K562 (cell line): ENCODE measurements at regions not wholly inside any gene's neighbourhood (a gene's known extent, or its start where the extent isn't known, plus 50 kb on each side); places are given as distances from the start of the nearest gene placed in this dataset.

Source experiments
- ATAC-seq: fragments of 200-7000 bp; cut with Tn5 transposase; 3 replicates; pipeline ENCODE4 v1.9.1; 2020; ENCODE audit warnings: moderate library complexity
- BruUV-seq: library from RNA; stranded (reverse); fragments of 400-500 nt; replicated peaks from 2 replicates; lab custom pipeline; 2021; lab: Mats Ljungman, UMichigan
- CTCF ChIA-PET: fragments of 300-600 bp; formaldehyde crosslinking; extraction: SDS; loops from one replicate; lab custom pipeline; 2021; ENCODE audit warnings: low intra/inter-chr PET ratio; lab: Yijun Ruan, JAX
- POLR2A ChIA-PET: fragments of 300-600, 350-650 bp; sonication (Branson Sonifier 250); formaldehyde crosslinking; extraction: SDS; loops from one replicate; lab custom pipeline; 2021; ENCODE audit warnings: antibody characterized with exemption, inconsistent platforms; lab: Yijun Ruan, JAX
- DNase-seq, 4 experiments: peaks; one replicate each; pipeline versions ENCODE4 v3.0.0 to v3.0.0-alpha.2; 2011 to 2018; ENCODE audit warnings: low spot score in 3 of 4, mixed read lengths in 3 of 4; ENCODE audit errors: extremely low read depth in 1 of 4
- FAIRE-seq: peaks from 2 replicates; lab custom pipeline; 2011; peaks lifted over from hg19 to GRCh38; lab: Jason Lieb, UNC
- H2AFZ ChIP-seq: 2 replicates; pipeline ENCODE4 v1.6.0; 2011; ENCODE audit warnings: low read depth, low read length, control low read depth, inconsistent platforms
- H3K27ac ChIP-seq: fragments of 200-600 bp; 3 replicates; pipeline ENCODE4 v1.8.0; 2011; ENCODE audit warnings: low read depth, mild to moderate bottlenecking, control low read depth, inconsistent platforms, low read length, moderate library complexity, mixed read lengths; ENCODE audit errors: extremely low read depth
- H3K27me3 ChIP-seq, 2 experiments: fragments of 300-600 bp in 1 of 2; 2 replicates in 1 of 2; 3 replicates in 1 of 2; pipeline versions ENCODE4 v1.6.0 to v1.8.0; 2011; ENCODE audit warnings: inconsistent platforms in 2 of 2, low read length in 2 of 2, mild to moderate bottlenecking in 1 of 2, mixed read lengths in 1 of 2, moderate library complexity in 1 of 2; ENCODE audit not compliant: control insufficient read depth in 2 of 2, insufficient read depth in 2 of 2
- H3K36me3 ChIP-seq: fragments of 300-600 bp; 3 replicates; pipeline ENCODE4 v1.8.0; 2011; ENCODE audit warnings: mild to moderate bottlenecking, low read length, inconsistent platforms; ENCODE audit not compliant: control insufficient read depth, insufficient read depth
- H3K4me1 ChIP-seq, 2 experiments: fragments of 200-600 bp in 1 of 2; replicated peaks in 1 of 2; 2 replicates in 1 of 2; 3 replicates in 1 of 2; pipeline versions ENCODE4 v1.5.1 to v1.8.0; 2011; ENCODE audit warnings: inconsistent platforms in 2 of 2, low read length in 2 of 2, mild to moderate bottlenecking in 1 of 2, mixed read lengths in 1 of 2, moderate library complexity in 1 of 2; ENCODE audit not compliant: control insufficient read depth in 2 of 2, insufficient read depth in 2 of 2
- H3K4me2 ChIP-seq: 2 replicates; pipeline ENCODE4 v1.6.1; 2011; ENCODE audit warnings: low read length, control low read depth, inconsistent platforms, mixed read lengths; ENCODE audit not compliant: insufficient read depth
- H3K4me3 ChIP-seq: fragments of 200-600 bp; sonication (generic), shearing (Covaris generic); 2 replicates; pipeline ENCODE4 v1.5.1; 2016; ENCODE audit warnings: control low read depth, inconsistent platforms
- H3K79me2 ChIP-seq: fragments of 200-600 bp; 3 replicates; pipeline ENCODE4 v1.8.0; 2011; ENCODE audit warnings: low read length, inconsistent platforms; ENCODE audit not compliant: control insufficient read depth, insufficient read depth
- H3K9ac ChIP-seq, 2 experiments: 2 replicates each; pipeline versions ENCODE4 v1.6.0 to v1.6.1; 2011; ENCODE audit warnings: low read depth in 2 of 2, low read length in 2 of 2, control low read depth in 1 of 2, inconsistent platforms in 1 of 2, mild to moderate bottlenecking in 1 of 2, mixed read lengths in 1 of 2; ENCODE audit not compliant: insufficient read depth in 1 of 2
- H3K9me1 ChIP-seq: one replicate; pipeline ENCODE4 v1.6.0; 2011; ENCODE audit warnings: inconsistent platforms, mild to moderate bottlenecking, low read length, moderate library complexity; ENCODE audit not compliant: control insufficient read depth, insufficient read depth
- H3K9me3 ChIP-seq: replicated peaks from 2 replicates; pipeline ENCODE4 v1.5.1; 2011; ENCODE audit warnings: low read depth, low read length, inconsistent platforms; ENCODE audit not compliant: control insufficient read depth, insufficient read depth
- H4K20me1 ChIP-seq: replicated peaks from 2 replicates; pipeline ENCODE4 v1.6.1; 2011; ENCODE audit warnings: low read length, inconsistent platforms, mixed read lengths; ENCODE audit not compliant: control insufficient read depth, insufficient read depth
- CC2D1A ChIP-seq: fragments of 450-650 bp; IDR thresholded peaks from 2 replicates; pipeline ENCODE4 v1.6.1; 2017; ENCODE audit warnings: mild to moderate bottlenecking
- CEBPB ChIP-seq: fragments of 450-650 bp; IDR thresholded peaks from 2 replicates; pipeline ENCODE4 v1.6.1; 2016; ENCODE audit warnings: missing genetic modification characterization, missing compliant biosample characterization
- RCOR1 ChIP-seq, 2 experiments: IDR thresholded peaks; 2 replicates each; pipeline ENCODE4 v1.6.1; 2012; ENCODE audit warnings: low read depth in 2 of 2, low read length in 2 of 2, borderline replicate concordance in 1 of 2, improper control_type of control experiment in 1 of 2
- ZNF175 ChIP-seq: fragments of 200-800 bp; sonication (Bioruptor generic); IDR thresholded peaks from 2 replicates; pipeline ENCODE4 v1.6.1; 2016; ENCODE audit warnings: low read depth, mild to moderate bottlenecking, missing genetic modification characterization, missing compliant biosample characterization
- ZNF41 ChIP-seq: fragments of 250-450 bp; sonication (Bioruptor Pico); conservative IDR thresholded peaks from 2 replicates; pipeline ENCODE4 v1.4.0; 2020; ENCODE audit warnings: mild to moderate bottlenecking
- ZNF668 ChIP-seq: fragments of 250-450 bp; sonication (Bioruptor Pico); IDR thresholded peaks from 2 replicates; pipeline ENCODE4 v1.8.0; 2022; ENCODE audit warnings: mild to moderate bottlenecking, inconsistent platforms
- WGBS: fragments of 100-300 bp; shearing (Covaris generic); methylation state at CpG from one replicate; pipeline ENCODE4 v1.1.6; 2016; ENCODE audit warnings: low coverage, mixed read lengths; ENCODE audit not compliant: insufficient coverage; ENCODE audit errors: missing lambda C conversion rate; 5-methylcytosine and 5-hydroxymethylcytosine counted together
- in situ Hi-C: fragments of 300-500 bp; cut with MboI; formaldehyde crosslinking; loops from 4 replicates; pipeline ENCODE4 v1.15.0; 2018; ENCODE audit warnings: inconsistent platforms, mixed read lengths
- intact Hi-C: fragments of 100-400 bp; cut with micrococcal nuclease; formaldehyde crosslinking; loops from 2 replicates; pipeline ENCODE4 v1.14.2; 2022
- TF ChIP-seq, protein P1 (sequence below), 2 experiments: fragments of 450-650 bp; formaldehyde crosslinking in 1 of 2; IDR thresholded peaks; 2 replicates each; pipeline versions ENCODE4 v1.4.0 to v1.6.1; 2014 to 2020; ENCODE audit warnings: mild to moderate bottlenecking in 2 of 2, borderline replicate concordance in 1 of 2, low read depth in 1 of 2
- TF ChIP-seq, protein P2 (sequence below): fragments of 450-650 bp; formaldehyde crosslinking; IDR thresholded peaks from 2 replicates; pipeline ENCODE4 v1.4.0; 2020; ENCODE audit warnings: mild to moderate bottlenecking, moderate library complexity
- TF ChIP-seq, protein P3 (sequence below): fragments of 250-450 bp; sonication (Bioruptor Pico); IDR thresholded peaks from 2 replicates; pipeline ENCODE4 v1.5.1; 2021; ENCODE audit warnings: mild to moderate bottlenecking

DNA sequence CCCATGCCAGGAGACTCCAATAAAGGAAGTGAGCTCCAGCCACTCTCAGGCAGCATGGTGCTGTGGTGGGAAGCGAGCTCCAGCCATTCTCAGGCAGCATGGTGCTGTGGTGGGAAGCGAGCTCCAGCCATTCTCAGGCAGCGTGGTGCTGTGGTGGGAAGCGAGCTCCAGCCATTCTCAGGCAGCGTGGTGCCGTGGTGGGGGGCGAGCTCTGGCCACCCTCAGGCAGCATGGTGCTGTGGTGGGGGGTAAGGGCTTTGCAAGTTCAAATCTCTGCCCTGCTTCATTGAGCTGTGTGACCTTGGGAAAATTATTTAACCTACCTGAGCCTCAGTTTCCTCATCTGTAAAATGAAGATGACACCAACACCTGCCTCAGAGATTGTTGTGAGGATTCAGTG is 975.1 kb downstream of the BCL11B start (continued):
- TF ChIP-seq, protein P1, sequence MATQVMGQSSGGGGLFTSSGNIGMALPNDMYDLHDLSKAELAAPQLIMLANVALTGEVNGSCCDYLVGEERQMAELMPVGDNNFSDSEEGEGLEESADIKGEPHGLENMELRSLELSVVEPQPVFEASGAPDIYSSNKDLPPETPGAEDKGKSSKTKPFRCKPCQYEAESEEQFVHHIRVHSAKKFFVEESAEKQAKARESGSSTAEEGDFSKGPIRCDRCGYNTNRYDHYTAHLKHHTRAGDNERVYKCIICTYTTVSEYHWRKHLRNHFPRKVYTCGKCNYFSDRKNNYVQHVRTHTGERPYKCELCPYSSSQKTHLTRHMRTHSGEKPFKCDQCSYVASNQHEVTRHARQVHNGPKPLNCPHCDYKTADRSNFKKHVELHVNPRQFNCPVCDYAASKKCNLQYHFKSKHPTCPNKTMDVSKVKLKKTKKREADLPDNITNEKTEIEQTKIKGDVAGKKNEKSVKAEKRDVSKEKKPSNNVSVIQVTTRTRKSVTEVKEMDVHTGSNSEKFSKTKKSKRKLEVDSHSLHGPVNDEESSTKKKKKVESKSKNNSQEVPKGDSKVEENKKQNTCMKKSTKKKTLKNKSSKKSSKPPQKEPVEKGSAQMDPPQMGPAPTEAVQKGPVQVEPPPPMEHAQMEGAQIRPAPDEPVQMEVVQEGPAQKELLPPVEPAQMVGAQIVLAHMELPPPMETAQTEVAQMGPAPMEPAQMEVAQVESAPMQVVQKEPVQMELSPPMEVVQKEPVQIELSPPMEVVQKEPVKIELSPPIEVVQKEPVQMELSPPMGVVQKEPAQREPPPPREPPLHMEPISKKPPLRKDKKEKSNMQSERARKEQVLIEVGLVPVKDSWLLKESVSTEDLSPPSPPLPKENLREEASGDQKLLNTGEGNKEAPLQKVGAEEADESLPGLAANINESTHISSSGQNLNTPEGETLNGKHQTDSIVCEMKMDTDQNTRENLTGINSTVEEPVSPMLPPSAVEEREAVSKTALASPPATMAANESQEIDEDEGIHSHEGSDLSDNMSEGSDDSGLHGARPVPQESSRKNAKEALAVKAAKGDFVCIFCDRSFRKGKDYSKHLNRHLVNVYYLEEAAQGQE (IDR thresholded peaks at IDR 0.05; ENCODE audit: borderline replicate concordance): no peak
- TF ChIP-seq, protein P1 (CRISPR knock-in tag; IDR thresholded peaks at IDR 0.05; ENCODE audit: low read depth): no peak

DNA sequence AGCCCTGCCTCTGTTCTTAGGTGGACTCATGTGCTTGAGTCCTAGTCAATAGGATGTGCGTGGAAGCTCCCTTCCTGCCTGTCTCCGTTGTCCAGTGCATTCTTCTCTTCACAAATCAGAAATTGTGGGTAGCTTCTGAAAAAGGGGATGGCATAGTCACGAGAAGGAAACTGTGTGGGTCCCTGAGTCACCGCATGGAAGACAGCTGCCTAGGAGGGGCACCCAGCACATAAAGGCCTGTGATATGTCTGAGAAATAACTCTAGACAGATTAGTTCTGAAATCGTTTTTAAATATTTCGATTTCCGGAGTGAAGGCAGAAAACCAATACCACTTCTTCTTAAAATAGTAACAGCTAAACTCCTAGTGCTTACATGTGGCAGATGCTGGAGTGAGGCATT is 974.4 kb downstream of the BCL11B start:
- ATAC-seq (no peak), DNase-seq (no peak), FAIRE-seq (no peak)
- no peak overlapping the region for H3K4me3 ChIP-seq
- ChIA-PET POLR2A (no interaction called here), CTCF (no interaction called here)
- H3K27ac ChIP-seq: no peak overlapping the region
- no peak overlapping the region for H2AFZ ChIP-seq
- H3K9me1 ChIP-seq: no peaks in the 10 kb centered on the region
- no peaks in the 10 kb centered on the region for H3K9me3 ChIP-seq
- no TSS peak for BruUV-seq
- H3K36me3 ChIP-seq: no peaks in the 10 kb centered on the region
- H3K4me1 ChIP-seq: no peaks in the 10 kb centered on the region
- no peaks in the 10 kb centered on the region for H3K27me3 ChIP-seq
- in situ Hi-C loops (no loop called here), intact Hi-C loops (no loop called here)
- H4K20me1 ChIP-seq: no peaks in the 10 kb centered on the region
- 0% methylated on average over 6 of the region's 7 CpGs for WGBS
- H3K4me2 ChIP-seq: no peak overlapping the region
- H3K79me2 ChIP-seq: no peaks in the 10 kb centered on the region
- H3K9ac ChIP-seq: no peak overlapping the region
- TF ChIP-seq, protein P2, sequence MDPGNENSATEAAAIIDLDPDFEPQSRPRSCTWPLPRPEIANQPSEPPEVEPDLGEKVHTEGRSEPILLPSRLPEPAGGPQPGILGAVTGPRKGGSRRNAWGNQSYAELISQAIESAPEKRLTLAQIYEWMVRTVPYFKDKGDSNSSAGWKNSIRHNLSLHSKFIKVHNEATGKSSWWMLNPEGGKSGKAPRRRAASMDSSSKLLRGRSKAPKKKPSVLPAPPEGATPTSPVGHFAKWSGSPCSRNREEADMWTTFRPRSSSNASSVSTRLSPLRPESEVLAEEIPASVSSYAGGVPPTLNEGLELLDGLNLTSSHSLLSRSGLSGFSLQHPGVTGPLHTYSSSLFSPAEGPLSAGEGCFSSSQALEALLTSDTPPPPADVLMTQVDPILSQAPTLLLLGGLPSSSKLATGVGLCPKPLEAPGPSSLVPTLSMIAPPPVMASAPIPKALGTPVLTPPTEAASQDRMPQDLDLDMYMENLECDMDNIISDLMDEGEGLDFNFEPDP (CRISPR knock-in tag): no peak
- TF ChIP-seq ZNF175 (CRISPR knock-in tag): no peak
- TF ChIP-seq, protein P3, sequence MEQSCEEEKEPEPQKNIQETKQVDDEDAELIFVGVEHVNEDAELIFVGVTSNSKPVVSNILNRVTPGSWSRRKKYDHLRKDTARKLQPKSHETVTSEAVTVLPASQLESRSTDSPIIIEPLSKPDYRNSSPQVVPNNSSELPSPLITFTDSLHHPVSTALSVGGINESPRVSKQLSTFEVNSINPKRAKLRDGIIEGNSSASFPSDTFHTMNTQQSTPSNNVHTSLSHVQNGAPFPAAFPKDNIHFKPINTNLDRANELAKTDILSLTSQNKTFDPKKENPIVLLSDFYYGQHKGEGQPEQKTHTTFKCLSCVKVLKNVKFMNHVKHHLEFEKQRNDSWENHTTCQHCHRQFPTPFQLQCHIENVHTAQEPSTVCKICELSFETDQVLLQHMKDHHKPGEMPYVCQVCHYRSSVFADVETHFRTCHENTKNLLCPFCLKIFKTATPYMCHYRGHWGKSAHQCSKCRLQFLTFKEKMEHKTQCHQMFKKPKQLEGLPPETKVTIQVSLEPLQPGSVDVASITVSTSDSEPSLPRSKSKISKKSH (CRISPR knock-in tag): no peak
- TF ChIP-seq ZNF41: no peak
- TF ChIP-seq ZNF668 (CRISPR knock-in tag): no peak
- TF ChIP-seq CEBPB (tag): no peak
- TF ChIP-seq RCOR1 (IDR thresholded peaks at IDR 0.05; ENCODE audit: borderline replicate concordance in 1 of 2, low read depth in 2 of 2, low read length in 2 of 2): no peak
- no peak for TF ChIP-seq CC2D1A
